H1 (cell line): ENCODE measurements at regions not wholly inside any gene's neighbourhood (a gene's known extent, or its start where the extent isn't known, plus 50 kb on each side); places are given as distances from the start of the nearest gene placed in this dataset.

ENCODE experiments used
- CTCF ChIA-PET: fragments of 300-600 bp; sonication (Branson Sonifier 250); formaldehyde crosslinking; loops from one replicate; lab custom pipeline; 2021; ENCODE audit not compliant: partially characterized antibody; lab: Charles Lee
- POLR2A ChIA-PET: fragments of 300-600 bp; sonication (Branson Sonifier 250); formaldehyde crosslinking; loops from one replicate; lab custom pipeline; 2021; ENCODE audit warnings: inconsistent platforms; ENCODE audit not compliant: partially characterized antibody; lab: Charles Lee
- DNase-seq, 2 experiments: peaks; one replicate each; pipeline versions ENCODE4 v3.0.0 to v3.0.0-alpha.2; 2010 to 2022; ENCODE audit warnings: low spot score in 2 of 2, low read depth in 1 of 2, mixed read lengths in 1 of 2
- FAIRE-seq: peaks from 2 replicates; lab custom pipeline; 2011; peaks lifted over from hg19 to GRCh38; lab: Jason Lieb, UNC
- H2AFZ ChIP-seq: 2 replicates; pipeline ENCODE4 v1.8.1; 2012; ENCODE audit warnings: low read length, inconsistent platforms
- H2AK5ac ChIP-seq: 2 replicates; pipeline ENCODE4 v1.6.1; 2013; ENCODE audit warnings: low read depth, low read length
- H2BK120ac ChIP-seq: replicated peaks from 2 replicates; pipeline ENCODE3; 2013; ENCODE audit warnings: low read depth, low read length, inconsistent platforms
- H2BK12ac ChIP-seq: 2 replicates; pipeline ENCODE4 v1.6.1; 2013; ENCODE audit warnings: low read depth, low read length
- H2BK15ac ChIP-seq: 2 replicates; pipeline ENCODE4 v1.6.1; 2013; ENCODE audit warnings: low read length
- H2BK20ac ChIP-seq: 2 replicates; pipeline ENCODE4 v1.6.1; 2013; ENCODE audit warnings: low read length
- H2BK5ac ChIP-seq: 2 replicates; pipeline ENCODE4 v1.6.1; 2013; ENCODE audit warnings: low read depth, low read length
- H3K14ac ChIP-seq: 2 replicates; pipeline ENCODE4 v1.6.1; 2013; ENCODE audit warnings: inconsistent platforms; ENCODE audit not compliant: insufficient read length
- H3K18ac ChIP-seq: 2 replicates; pipeline ENCODE4 v1.6.1; 2013; ENCODE audit warnings: low read length; ENCODE audit errors: extremely low read depth
- H3K23ac ChIP-seq: 2 replicates; pipeline ENCODE4 v1.6.1; 2013; ENCODE audit warnings: inconsistent platforms; ENCODE audit not compliant: insufficient read length
- H3K23me2 ChIP-seq: 2 replicates; pipeline ENCODE4 v1.6.1; 2013; ENCODE audit warnings: low read depth, low read length
- H3K27ac ChIP-seq: 2 replicates; pipeline ENCODE4 v1.6.1; 2011; ENCODE audit warnings: low read depth, low read length, inconsistent platforms
- H3K27me3 ChIP-seq, 4 experiments: replicated peaks in 1 of 4; 1 replicate in 1 of 4; 2 replicates in 3 of 4; pipeline versions ENCODE4 v1.6.1 to v1.8.1; 2011 to 2013; ENCODE audit warnings: low read length in 3 of 4, mild to moderate bottlenecking in 3 of 4, inconsistent platforms in 2 of 4, mixed read lengths in 2 of 4, moderate library complexity in 1 of 4; ENCODE audit not compliant: control insufficient read depth in 3 of 4, insufficient read depth in 3 of 4; ENCODE audit errors: extremely low read depth in 1 of 4
- H3K36me3 ChIP-seq, 4 experiments: 2 replicates each; pipeline versions ENCODE4 v1.6.1 to v1.8.1; 2011 to 2013; ENCODE audit warnings: mild to moderate bottlenecking in 4 of 4, low read length in 3 of 4, moderate library complexity in 2 of 4, control low read depth in 1 of 4, inconsistent platforms in 1 of 4; ENCODE audit not compliant: insufficient read depth in 4 of 4, control insufficient read depth in 2 of 4
- H3K4ac ChIP-seq: replicated peaks from 2 replicates; pipeline ENCODE3; 2013; ENCODE audit warnings: low read length, low read depth, mixed read lengths, inconsistent platforms; ENCODE audit not compliant: insufficient read length
- H3K4me1 ChIP-seq, 4 experiments: replicated peaks in 1 of 4; 1 replicate in 1 of 4; 2 replicates in 3 of 4; pipeline versions ENCODE4 v1.6.1 to v1.8.1; 2011 to 2013; ENCODE audit warnings: low read length in 3 of 4, inconsistent platforms in 2 of 4, mixed read lengths in 1 of 4; ENCODE audit not compliant: insufficient read depth in 4 of 4, control insufficient read depth in 3 of 4
- H3K4me2 ChIP-seq, 2 experiments: 2 replicates each; pipeline versions ENCODE4 v1.6.1 to v1.8.1; 2011 to 2013; ENCODE audit warnings: low read depth in 2 of 2, low read length in 2 of 2, control low read depth in 1 of 2, inconsistent platforms in 1 of 2, mild to moderate bottlenecking in 1 of 2; ENCODE audit not compliant: insufficient read depth in 1 of 2
- H3K4me3 ChIP-seq, 4 experiments: fragments of 200-600, 300-600 bp in 1 of 4; sonication (generic), shearing (Covaris generic), sonication (Bioruptor Twin) in 1 of 4; 2 replicates each; pipeline versions ENCODE4 v1.5.1 to v1.8.1; 2011 to 2016; ENCODE audit warnings: low read length in 4 of 4, low read depth in 3 of 4, control low read depth in 2 of 4, inconsistent platforms in 2 of 4, mild to moderate bottlenecking in 2 of 4, mixed read lengths in 1 of 4, moderate library complexity in 1 of 4; ENCODE audit not compliant: insufficient read depth in 2 of 4; ENCODE audit errors: extremely low read depth in 1 of 4
- H3K56ac ChIP-seq: replicated peaks from 2 replicates; pipeline ENCODE3; 2013; ENCODE audit warnings: low read depth, mild to moderate bottlenecking, mixed read lengths, low read length, inconsistent platforms; ENCODE audit not compliant: insufficient read length
- H3K79me1 ChIP-seq: 2 replicates; pipeline ENCODE4 v1.6.1; 2013; ENCODE audit warnings: low read depth, low read length, control low read depth
- H3K79me2 ChIP-seq, 2 experiments: 2 replicates each; pipeline versions ENCODE4 v1.6.1 to v1.8.1; 2012 to 2013; ENCODE audit warnings: low read length in 2 of 2, mild to moderate bottlenecking in 2 of 2, inconsistent platforms in 1 of 2; ENCODE audit not compliant: insufficient read depth in 2 of 2, control insufficient read depth in 1 of 2
- H3K9ac ChIP-seq, 4 experiments: replicated peaks in 1 of 4; 1 replicate in 1 of 4; 2 replicates in 3 of 4; pipeline versions ENCODE4 v1.6.1 to v1.8.1; 2011 to 2013; ENCODE audit warnings: low read depth in 3 of 4, low read length in 3 of 4, control low read depth in 2 of 4, mild to moderate bottlenecking in 2 of 4, moderate library complexity in 2 of 4, inconsistent platforms in 1 of 4; ENCODE audit errors: extremely low read depth in 1 of 4
- H3K9me3 ChIP-seq, 2 experiments: 2 replicates each; pipeline versions ENCODE4 v1.6.1 to v1.8.1; 2012 to 2013; ENCODE audit warnings: mild to moderate bottlenecking in 2 of 2, moderate library complexity in 2 of 2, control low read depth in 1 of 2, inconsistent platforms in 1 of 2, low read depth in 1 of 2, low read length in 1 of 2, mixed read lengths in 1 of 2; ENCODE audit not compliant: insufficient read depth in 2 of 2
- H4K20me1 ChIP-seq, 2 experiments: replicated peaks in 1 of 2; 2 replicates each; pipeline versions ENCODE3 to v1.8.1; 2011 to 2013; ENCODE audit warnings: inconsistent platforms in 2 of 2, low read length in 2 of 2, mild to moderate bottlenecking in 1 of 2; ENCODE audit not compliant: insufficient read depth in 2 of 2, control insufficient read depth in 1 of 2
- H4K5ac ChIP-seq: 2 replicates; pipeline ENCODE4 v1.6.1; 2013; ENCODE audit warnings: low read length, low read depth, mixed read lengths, inconsistent platforms; ENCODE audit not compliant: insufficient read length
- H4K8ac ChIP-seq: 2 replicates; pipeline ENCODE4 v1.8.0; 2013; ENCODE audit warnings: mild to moderate bottlenecking, moderate library complexity, low read length, inconsistent platforms; ENCODE audit not compliant: insufficient read depth; ENCODE audit errors: extremely low read depth
- H4K91ac ChIP-seq: replicated peaks from 2 replicates; pipeline ENCODE3; 2013; ENCODE audit warnings: low read length, mixed read lengths, inconsistent platforms; ENCODE audit not compliant: insufficient read length
- BCL11A ChIP-seq, 2 experiments: IDR thresholded peaks; one replicate each; pipeline ENCODE4 v1.6.1; 2011; ENCODE audit warnings: low read depth in 2 of 2, low read length in 2 of 2, mild to moderate bottlenecking in 2 of 2
- WGBS, 2 experiments: shearing (Covaris generic) in 1 of 2; methylation state at CpG; one replicate each; pipeline versions ENCODE4 v1.1.6 to v1.1.7; 2013 to 2015; ENCODE audit warnings: low lambda C conversion rate in 2 of 2, mixed read lengths in 2 of 2, inconsistent platforms in 1 of 2, low coverage in 1 of 2, missing lambda C conversion rate in 1 of 2; ENCODE audit not compliant: insufficient replicate concordance in 2 of 2, insufficient coverage in 1 of 2, insufficient read length in 1 of 2; ENCODE audit errors: extremely low coverage in 1 of 2, missing lambda C conversion rate in 1 of 2; 5-methylcytosine and 5-hydroxymethylcytosine counted together
- TF ChIP-seq, protein P1 (sequence below): IDR thresholded peaks from 2 replicates; pipeline ENCODE4 v1.6.1; 2012; ENCODE audit warnings: inconsistent platforms

DNA sequence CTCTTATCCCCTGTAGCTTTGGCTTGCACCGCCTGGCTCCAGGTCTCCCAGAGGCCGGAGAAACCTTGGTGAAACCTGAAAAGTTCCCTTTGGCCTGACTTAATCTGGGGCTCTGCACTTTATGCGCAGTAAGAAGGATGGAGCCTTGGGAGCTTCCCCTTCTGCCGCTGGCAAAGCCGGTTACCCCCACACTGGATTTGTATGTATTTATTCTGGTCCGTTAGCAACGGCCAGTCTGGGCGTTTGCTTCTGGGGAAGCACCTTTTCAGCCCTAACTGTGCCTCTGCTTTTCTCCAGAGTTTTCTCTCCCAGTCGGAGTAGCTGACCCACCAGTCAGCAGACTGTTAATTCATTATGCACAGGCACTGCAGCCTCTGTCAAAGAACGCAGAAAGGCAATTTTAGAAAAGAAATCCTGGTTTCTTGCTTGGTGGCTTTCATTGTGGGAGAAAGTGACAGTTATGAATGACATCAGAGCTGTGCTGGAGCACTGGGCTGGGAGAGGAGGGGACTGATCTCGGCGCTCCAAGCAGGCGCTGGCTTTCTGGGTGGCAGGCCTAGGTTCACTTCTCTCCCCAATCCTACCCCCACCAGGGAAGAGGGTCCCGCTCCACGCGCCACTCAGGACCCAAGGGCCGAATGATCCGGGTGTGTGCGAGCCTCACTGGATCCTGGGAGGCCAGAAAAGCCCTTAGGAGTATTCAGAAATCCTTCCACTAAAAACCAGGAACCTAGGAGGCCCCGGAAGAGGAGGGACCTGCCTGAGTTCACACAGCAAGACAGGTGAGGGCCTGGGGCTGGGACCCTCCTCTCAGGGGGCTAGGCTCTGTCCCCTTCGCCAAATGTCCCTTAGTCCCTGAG, 70.2 kb downstream of the RTL6 start:
- no peak overlapping the region for H2BK15ac ChIP-seq
- H3K4ac ChIP-seq, result no peak overlapping the region
- H2BK12ac ChIP-seq, result no peak overlapping the region
- peaks cover 3 to 9% (median 5%) of the 10 kb centered on the region in 4 experiments for H3K4me1 ChIP-seq
- H2BK20ac ChIP-seq, result no peak overlapping the region
- H4K5ac ChIP-seq, result no peak overlapping the region
- H3K56ac ChIP-seq, result no peak overlapping the region
- no peak overlapping the region for H3K14ac ChIP-seq
- no peaks in the 10 kb centered on the region for H4K20me1 ChIP-seq
- POLR2A ChIA-PET, result no interaction called here
- H3K27ac ChIP-seq, result no peak overlapping the region
- no peak overlapping the region; the same call in 1 of the 2 replicates for H2AK5ac ChIP-seq
- H2BK5ac ChIP-seq, result no peak overlapping the region
- H4K8ac ChIP-seq, result no peak overlapping the region
- H3K18ac ChIP-seq, result no peak overlapping the region
- H3K27me3 ChIP-seq, result no peaks in the 10 kb centered on the region
- no peak overlapping the region for H3K4me2 ChIP-seq
- H2AFZ ChIP-seq, result no peak overlapping the region
- no peaks in the 10 kb centered on the region for H3K79me2 ChIP-seq
- H3K9me3 ChIP-seq, result no peaks in the 10 kb centered on the region
- no peaks in the 10 kb centered on the region; the same call in 1 of the 2 replicates for H3K23me2 ChIP-seq
- H3K79me1 ChIP-seq, result no peaks in the 10 kb centered on the region
- H3K4me3 ChIP-seq, result no peak overlapping the region
- 87% methylated on average over 20 of the region's 21 CpGs; no CpG with 5 or more reads in 1 of the 2 experiments for WGBS, 2 experiments
- H3K9ac ChIP-seq, result no peak overlapping the region
- no peak overlapping the region for H3K23ac ChIP-seq
- CTCF ChIA-PET, result interaction anchor here (0.8 to 1.6 kb wide), 4 partner anchors 17 to 242 kb away, joined by 3 to 4 read pairs (median 4); no protein-coding TSS in a partner anchor
- no peaks in the 10 kb centered on the region for H3K36me3 ChIP-seq
- no peak for FAIRE-seq
- no peak overlapping the region for H4K91ac ChIP-seq
- H2BK120ac ChIP-seq, result no peak overlapping the region
- DNase-seq, result no peak
- TF ChIP-seq, protein P1, sequence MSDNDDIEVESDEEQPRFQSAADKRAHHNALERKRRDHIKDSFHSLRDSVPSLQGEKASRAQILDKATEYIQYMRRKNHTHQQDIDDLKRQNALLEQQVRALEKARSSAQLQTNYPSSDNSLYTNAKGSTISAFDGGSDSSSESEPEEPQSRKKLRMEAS, result no peak
- TF ChIP-seq BCL11A (IDR thresholded peaks at IDR 0.05; ENCODE audit: low read depth in 2 of 2, low read length in 2 of 2), result no peak
